KMS-11 (cell line): ENCODE measurements at regions not wholly inside any gene's neighbourhood (a gene's known extent, or its start where the extent isn't known, plus 50 kb on each side); places are given as distances from the start of the nearest gene placed in this dataset.

Source experiments
- H2AFZ ChIP-seq: fragments of 200-600 bp; sonication (generic); 2 replicates; pipeline ENCODE4 v1.6.1; 2016; ENCODE audit warnings: antibody characterized with exemption, mixed run types, low read depth
- H3K27ac ChIP-seq: fragments of 200-600 bp; sonication (generic); 2 replicates; pipeline ENCODE4 v1.6.1; 2016; ENCODE audit warnings: mild to moderate bottlenecking, mixed run types
- H3K27me3 ChIP-seq: fragments of 200-600 bp; sonication (generic); 2 replicates; pipeline ENCODE4 v1.6.1; 2017; ENCODE audit warnings: mild to moderate bottlenecking, low read depth, mixed run types, moderate library complexity; ENCODE audit not compliant: insufficient read depth
- H3K36me3 ChIP-seq: fragments of 200-600 bp; sonication (generic); 2 replicates; pipeline ENCODE4 v1.6.1; 2017; ENCODE audit warnings: mild to moderate bottlenecking, mixed run types; ENCODE audit not compliant: insufficient read depth
- H3K4me1 ChIP-seq: fragments of 200-600 bp; sonication (generic); 2 replicates; pipeline ENCODE4 v1.6.1; 2016; ENCODE audit warnings: mild to moderate bottlenecking, low read depth, mixed run types; ENCODE audit not compliant: poor library complexity, severe bottlenecking
- H3K4me2 ChIP-seq: fragments of 200-600 bp; sonication (generic); 2 replicates; pipeline ENCODE4 v1.7.0; 2016; ENCODE audit warnings: mild to moderate bottlenecking, mixed run types
- H3K4me3 ChIP-seq: fragments of 200-600 bp; sonication (generic); IDR thresholded peaks from 2 replicates; pipeline ENCODE4 v1.6.1; 2017; ENCODE audit warnings: low read depth, low read length, mixed read lengths; ENCODE audit not compliant: insufficient read depth
- H3K79me2 ChIP-seq: fragments of 200-600 bp; sonication (generic); 2 replicates; pipeline ENCODE4 v1.6.1; 2016; ENCODE audit warnings: low read depth, mixed run types; ENCODE audit not compliant: insufficient read depth
- H3K9ac ChIP-seq: fragments of 200-600 bp; sonication (generic); 2 replicates; pipeline ENCODE4 v1.6.1; 2016; ENCODE audit warnings: mild to moderate bottlenecking, mixed run types
- H4K20me1 ChIP-seq: fragments of 200-600 bp; sonication (generic); 2 replicates; pipeline ENCODE4 v1.6.1; 2016; ENCODE audit warnings: mild to moderate bottlenecking, mixed run types; ENCODE audit not compliant: insufficient read depth
- CTCF ChIP-seq: fragments of 200-600 bp; sonication (generic); conservative IDR thresholded peaks from 2 replicates; pipeline ENCODE4 v1.6.1; 2017; ENCODE audit warnings: low read depth, mild to moderate bottlenecking, antibody characterized with exemption, low read length, moderate library complexity, mixed read lengths

- H3K4me1 ChIP-seq, result no peaks in the 10 kb centered on the region
Observed at GRCh38 chr2:35562488-35562887, 793.1 kb upstream of the CRIM1 start.

DNA sequence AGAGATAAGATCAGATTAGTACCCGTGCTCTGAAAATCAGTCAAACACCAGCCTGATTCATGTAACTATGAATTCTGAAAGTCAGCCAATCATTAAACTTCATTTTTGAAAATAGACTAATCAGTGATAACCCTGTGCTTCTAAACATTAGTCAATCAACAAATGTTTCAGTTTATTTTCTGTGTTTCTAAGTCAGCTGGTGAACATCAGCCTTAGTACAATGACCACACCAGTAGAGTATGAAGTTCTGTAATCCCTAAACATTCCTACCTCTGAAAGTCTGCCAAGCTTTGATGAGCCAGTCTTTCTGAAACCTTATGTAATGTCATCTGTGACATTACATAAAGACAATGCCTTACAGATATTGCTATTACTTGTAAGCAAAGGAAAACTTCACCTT, 807.4 kb upstream of the CRIM1 start:
- H3K4me3 ChIP-seq, result no peak overlapping the region
- no peaks in the 10 kb centered on the region for H3K27me3 ChIP-seq
- H3K79me2 ChIP-seq, result no peaks in the 10 kb centered on the region
- H3K36me3 ChIP-seq, result no peaks in the 10 kb centered on the region
- no peak overlapping the region for H2AFZ ChIP-seq
- H3K27ac ChIP-seq, result no peak overlapping the region
- no peak overlapping the region for H3K4me2 ChIP-seq
- TF ChIP-seq CTCF, result no peak
- H3K9ac ChIP-seq, result no peak overlapping the region
- no peaks in the 10 kb centered on the region for H4K20me1 ChIP-seq
- no peaks in the 10 kb centered on the region for H3K4me1 ChIP-seq

More at GRCh38 chr2:35562488-35562887, 793.1 kb upstream of the CRIM1 start:
- Histone ChIP-seq H3K27me3 (no peaks in the 10 kb centered on the region), H3K79me2 (no peaks in the 10 kb centered on the region), H2AFZ (no peak overlapping the region), H3K27ac (no peak overlapping the region), H3K4me2 (no peak overlapping the region), H3K36me3 (no peaks in the 10 kb centered on the region), H3K4me3 (no peak overlapping the region), H4K20me1 (no peaks in the 10 kb centered on the region), H3K9ac (no peak overlapping the region)
- TF ChIP-seq CTCF, result no peak

DNA sequence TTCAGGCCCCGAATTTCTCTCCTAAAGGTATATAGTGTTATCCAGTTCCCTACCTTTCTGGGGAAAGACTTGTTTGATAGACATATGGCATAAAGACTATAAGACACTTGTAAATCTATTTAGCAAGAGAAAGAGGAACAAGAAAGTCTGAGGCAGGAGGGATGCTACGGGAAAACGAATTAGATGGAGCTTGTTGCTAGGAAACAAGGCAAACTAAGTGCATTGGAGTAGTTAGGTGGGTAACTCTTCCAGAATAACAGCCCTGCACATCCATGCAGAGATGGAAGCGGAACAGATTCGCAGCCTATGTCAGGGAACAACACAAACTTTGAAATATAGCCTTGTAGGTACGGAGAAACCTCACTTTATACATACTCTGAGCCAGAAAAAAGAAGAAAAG, 810.3 kb upstream of the CRIM1 start:
- H3K4me2 ChIP-seq, result no peak overlapping the region
- H3K27ac ChIP-seq, result no peak overlapping the region
- no peaks in the 10 kb centered on the region for H3K79me2 ChIP-seq
- H3K4me1 ChIP-seq, result no peaks in the 10 kb centered on the region
- no peak for TF ChIP-seq CTCF
- H4K20me1 ChIP-seq, result no peaks in the 10 kb centered on the region
- no peaks in the 10 kb centered on the region for H3K36me3 ChIP-seq
- H3K4me3 ChIP-seq, result no peak overlapping the region
- no peaks in the 10 kb centered on the region for H3K27me3 ChIP-seq
- no peak overlapping the region for H3K9ac ChIP-seq
- no peak overlapping the region for H2AFZ ChIP-seq

DNA sequence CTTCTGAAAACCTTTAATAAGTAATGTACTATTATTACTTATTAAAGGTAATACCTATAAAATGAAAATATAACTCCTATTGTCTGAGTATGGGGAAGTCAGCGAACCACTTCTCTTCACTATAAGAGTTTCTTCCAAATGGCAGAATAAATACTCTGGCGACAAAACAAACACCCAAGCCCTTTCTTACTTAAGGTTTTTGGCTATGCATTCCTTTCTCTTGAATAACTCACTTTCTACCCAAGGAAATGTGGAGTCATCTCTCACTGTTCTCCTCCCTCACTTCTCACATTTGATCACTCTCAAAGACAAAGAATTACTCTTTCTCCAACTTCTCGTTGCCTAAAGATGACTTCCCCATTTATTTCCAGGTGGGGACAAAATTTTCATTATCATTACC, 816.8 kb upstream of the CRIM1 start:
- H3K4me1 ChIP-seq, result no peaks in the 10 kb centered on the region
- H3K36me3 ChIP-seq, result no peaks in the 10 kb centered on the region
- H2AFZ ChIP-seq, result no peak overlapping the region
- H3K79me2 ChIP-seq, result no peaks in the 10 kb centered on the region
- H3K27me3 ChIP-seq, result no peaks in the 10 kb centered on the region
- no peak for TF ChIP-seq CTCF
- no peaks in the 10 kb centered on the region for H4K20me1 ChIP-seq
- H3K27ac ChIP-seq, result no peak overlapping the region
- H3K4me2 ChIP-seq, result no peak overlapping the region
- no peak overlapping the region for H3K9ac ChIP-seq
- no peak overlapping the region for H3K4me3 ChIP-seq

- no peak overlapping the region for H3K27ac ChIP-seq
- H3K4me1 ChIP-seq, result no peaks in the 10 kb centered on the region
- no peak overlapping the region for H3K4me3 ChIP-seq
- no peak overlapping the region for H3K9ac ChIP-seq
- no peak overlapping the region for H3K4me2 ChIP-seq
- no peaks in the 10 kb centered on the region for H4K20me1 ChIP-seq
- no peaks in the 10 kb centered on the region for H3K36me3 ChIP-seq
- no peaks in the 10 kb centered on the region for H3K79me2 ChIP-seq
- no peak for TF ChIP-seq CTCF
- no peak overlapping the region for H2AFZ ChIP-seq
- no peaks in the 10 kb centered on the region for H3K27me3 ChIP-seq
Observed at GRCh38 chr2:35530615-35531135, 824.9 kb upstream of the CRIM1 start.
